Loucy (cell line): ENCODE measurements at regions not wholly inside any gene's neighbourhood (a gene's known extent, or its start where the extent isn't known, plus 50 kb on each side); places are given as distances from the start of the nearest gene placed in this dataset.
A peak's percentile ranks its signal among the peaks of the same experiment; 100 is the strongest.

Source experiments
- H2AFZ ChIP-seq: fragments of 200-600 bp; sonication (generic); 2 replicates; pipeline ENCODE4 v1.6.0; 2016; ENCODE audit warnings: antibody characterized with exemption, mild to moderate bottlenecking, low read length, moderate library complexity
- H3F3A ChIP-seq: fragments of 200-600 bp; 2 replicates; pipeline ENCODE4 v1.6.0; 2016; ENCODE audit warnings: antibody characterized with exemption, low read depth, mild to moderate bottlenecking
- H3K27me3 ChIP-seq: fragments of 200-600 bp; sonication (generic); 2 replicates; pipeline ENCODE4 v1.6.1; 2014; ENCODE audit warnings: low read length, mild to moderate bottlenecking; ENCODE audit not compliant: insufficient read depth, poor library complexity, severe bottlenecking
- H3K36me3 ChIP-seq: fragments of 200-600 bp; sonication (generic); 2 replicates; pipeline ENCODE4 v1.6.1; 2016; ENCODE audit warnings: low read length; ENCODE audit not compliant: insufficient read depth
- H3K4me1 ChIP-seq: fragments of 200-600 bp; sonication (generic); 2 replicates; pipeline ENCODE4 v1.5.1; 2014; ENCODE audit warnings: low read length, mild to moderate bottlenecking; ENCODE audit not compliant: insufficient read depth, poor library complexity, severe bottlenecking
- H3K4me2 ChIP-seq: fragments of 200-600 bp; sonication (generic); 2 replicates; pipeline ENCODE4 v1.6.0; 2014; ENCODE audit warnings: antibody characterized with exemption, low read length, low read depth, mild to moderate bottlenecking; ENCODE audit not compliant: poor library complexity, severe bottlenecking
- H3K4me3 ChIP-seq: fragments of 200-600 bp; sonication (generic); 2 replicates; pipeline ENCODE4 v1.5.1; 2014; ENCODE audit warnings: low read length, mild to moderate bottlenecking, mixed read lengths; ENCODE audit not compliant: poor library complexity, severe bottlenecking
- H3K79me2 ChIP-seq: fragments of 200-600 bp; sonication (generic); 2 replicates; pipeline ENCODE4 v1.6.1; 2014; ENCODE audit warnings: low read length; ENCODE audit not compliant: insufficient read depth
- H3K9ac ChIP-seq: fragments of 200-600 bp; sonication (generic); 2 replicates; pipeline ENCODE4 v1.6.0; 2014; ENCODE audit warnings: mild to moderate bottlenecking, low read depth, low read length, moderate library complexity; ENCODE audit not compliant: poor library complexity, severe bottlenecking
- H3K9me2 ChIP-seq: fragments of 200-600 bp; sonication (generic); replicated peaks from 2 replicates; pipeline ENCODE4 v1.6.1; 2016; ENCODE audit warnings: low read depth, low read length, mixed read lengths
- H3K9me3 ChIP-seq: fragments of 200-600 bp; sonication (generic); 2 replicates; pipeline ENCODE4 v1.6.1; 2014; ENCODE audit warnings: mild to moderate bottlenecking, antibody characterized with exemption, low read length, low read depth; ENCODE audit not compliant: insufficient read depth
- H4K20me1 ChIP-seq: fragments of 200-600 bp; sonication (generic); 2 replicates; pipeline ENCODE4 v1.6.0; 2014; ENCODE audit warnings: antibody characterized with exemption, low read length, mild to moderate bottlenecking; ENCODE audit not compliant: insufficient read depth, poor library complexity, severe bottlenecking
- EZH2phosphoT487 ChIP-seq: fragments of 200-600 bp; IDR thresholded peaks from 2 replicates; pipeline ENCODE4 v1.6.1; 2018; ENCODE audit warnings: antibody characterized with exemption, mild to moderate bottlenecking, moderate library complexity, borderline replicate concordance
- TF ChIP-seq, protein P1 (sequence below): fragments of 200-600 bp; sonication (generic); conservative IDR thresholded peaks from 2 replicates; pipeline ENCODE4 v1.5.1; 2014; ENCODE audit warnings: mild to moderate bottlenecking, antibody characterized with exemption, low read length

DNA sequence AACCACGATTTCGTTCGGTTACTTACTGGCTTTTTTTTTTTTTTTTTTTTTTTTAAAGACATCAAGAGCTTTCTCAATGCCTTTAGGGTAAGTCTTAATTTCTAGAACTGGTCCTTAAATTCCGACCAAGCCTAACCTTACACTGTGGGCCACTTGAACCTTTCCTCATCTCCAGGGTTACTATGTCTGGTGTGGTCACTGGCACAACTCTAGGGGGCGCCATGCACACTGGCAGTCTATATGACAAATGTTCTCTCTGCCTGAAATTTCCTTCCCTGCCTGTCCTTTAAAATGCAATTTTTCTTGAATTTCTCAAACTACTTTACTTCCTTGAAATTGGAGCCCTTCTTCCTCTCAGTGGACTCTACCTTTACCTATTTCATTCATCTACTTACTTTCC lies 227.4 kb downstream of the KLF5 start:
- no peaks in the 10 kb centered on the region for H3K4me1 ChIP-seq
- H2AFZ ChIP-seq = no peak overlapping the region
- H3K27me3 ChIP-seq = no peaks in the 10 kb centered on the region
- no peak for TF ChIP-seq EZH2phosphoT487
- TF ChIP-seq, protein P1, sequence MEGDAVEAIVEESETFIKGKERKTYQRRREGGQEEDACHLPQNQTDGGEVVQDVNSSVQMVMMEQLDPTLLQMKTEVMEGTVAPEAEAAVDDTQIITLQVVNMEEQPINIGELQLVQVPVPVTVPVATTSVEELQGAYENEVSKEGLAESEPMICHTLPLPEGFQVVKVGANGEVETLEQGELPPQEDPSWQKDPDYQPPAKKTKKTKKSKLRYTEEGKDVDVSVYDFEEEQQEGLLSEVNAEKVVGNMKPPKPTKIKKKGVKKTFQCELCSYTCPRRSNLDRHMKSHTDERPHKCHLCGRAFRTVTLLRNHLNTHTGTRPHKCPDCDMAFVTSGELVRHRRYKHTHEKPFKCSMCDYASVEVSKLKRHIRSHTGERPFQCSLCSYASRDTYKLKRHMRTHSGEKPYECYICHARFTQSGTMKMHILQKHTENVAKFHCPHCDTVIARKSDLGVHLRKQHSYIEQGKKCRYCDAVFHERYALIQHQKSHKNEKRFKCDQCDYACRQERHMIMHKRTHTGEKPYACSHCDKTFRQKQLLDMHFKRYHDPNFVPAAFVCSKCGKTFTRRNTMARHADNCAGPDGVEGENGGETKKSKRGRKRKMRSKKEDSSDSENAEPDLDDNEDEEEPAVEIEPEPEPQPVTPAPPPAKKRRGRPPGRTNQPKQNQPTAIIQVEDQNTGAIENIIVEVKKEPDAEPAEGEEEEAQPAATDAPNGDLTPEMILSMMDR = peak; percentile 41
- no peak overlapping the region for H3K9ac ChIP-seq
- H3K79me2 ChIP-seq = no peaks in the 10 kb centered on the region
- no peaks in the 10 kb centered on the region for H3F3A ChIP-seq
- no peaks in the 10 kb centered on the region for H4K20me1 ChIP-seq
- H3K9me2 ChIP-seq = no peaks in the 10 kb centered on the region
- no peaks in the 10 kb centered on the region for H3K36me3 ChIP-seq
- no peak overlapping the region for H3K4me3 ChIP-seq
- H3K9me3 ChIP-seq = no peaks in the 10 kb centered on the region
- no peak overlapping the region for H3K4me2 ChIP-seq

DNA sequence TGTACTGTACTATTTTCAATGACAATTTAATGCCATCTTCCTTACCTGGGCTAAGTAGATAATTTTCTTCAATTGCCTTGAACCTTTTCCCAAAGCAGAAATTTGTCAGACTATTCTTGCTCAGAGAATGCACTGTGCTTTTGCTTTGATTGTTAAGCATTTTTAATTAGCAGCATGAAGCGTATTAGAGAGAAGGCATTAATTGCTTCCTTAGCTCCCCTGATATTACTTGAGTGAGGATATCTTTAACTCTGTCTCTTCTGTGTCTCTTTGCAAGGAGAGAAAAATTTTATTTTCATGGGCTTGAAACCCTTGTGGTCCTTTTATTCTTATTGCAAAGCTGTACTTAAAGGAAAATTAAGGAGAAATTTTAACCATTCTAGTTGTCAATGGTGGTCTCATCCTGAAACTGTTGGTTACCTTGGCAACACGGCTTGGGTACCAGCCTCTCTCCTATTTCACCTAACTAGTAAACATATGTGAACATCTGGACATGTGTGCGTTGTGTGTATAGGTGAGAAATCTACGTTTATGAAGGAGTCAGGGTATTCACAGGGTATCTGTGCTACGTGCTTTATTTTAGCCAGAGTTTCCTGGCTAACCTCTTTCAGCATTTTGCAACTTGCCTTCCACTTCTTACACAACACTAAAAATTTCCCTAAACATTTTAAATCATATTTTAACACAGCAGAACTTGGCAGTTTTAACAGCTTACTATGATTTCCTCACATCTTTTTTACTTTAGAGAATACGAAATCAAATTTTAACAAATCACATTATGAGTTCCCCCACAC lies 225.5 kb downstream of the KLF5 start:
- H3F3A ChIP-seq = no peaks in the 10 kb centered on the region
- no peak overlapping the region for H3K4me2 ChIP-seq
- no peaks in the 10 kb centered on the region for H3K79me2 ChIP-seq
- H3K9me2 ChIP-seq = no peaks in the 10 kb centered on the region
- no peaks in the 10 kb centered on the region for H3K27me3 ChIP-seq
- no peak overlapping the region for H2AFZ ChIP-seq
- H3K4me3 ChIP-seq = no peak overlapping the region
- H4K20me1 ChIP-seq = no peaks in the 10 kb centered on the region
- H3K36me3 ChIP-seq = no peaks in the 10 kb centered on the region
- no peaks in the 10 kb centered on the region for H3K4me1 ChIP-seq
- H3K9me3 ChIP-seq = no peaks in the 10 kb centered on the region
- no peak overlapping the region for H3K9ac ChIP-seq
- TF ChIP-seq, protein P1 = no peak
- TF ChIP-seq EZH2phosphoT487 = no peak

DNA sequence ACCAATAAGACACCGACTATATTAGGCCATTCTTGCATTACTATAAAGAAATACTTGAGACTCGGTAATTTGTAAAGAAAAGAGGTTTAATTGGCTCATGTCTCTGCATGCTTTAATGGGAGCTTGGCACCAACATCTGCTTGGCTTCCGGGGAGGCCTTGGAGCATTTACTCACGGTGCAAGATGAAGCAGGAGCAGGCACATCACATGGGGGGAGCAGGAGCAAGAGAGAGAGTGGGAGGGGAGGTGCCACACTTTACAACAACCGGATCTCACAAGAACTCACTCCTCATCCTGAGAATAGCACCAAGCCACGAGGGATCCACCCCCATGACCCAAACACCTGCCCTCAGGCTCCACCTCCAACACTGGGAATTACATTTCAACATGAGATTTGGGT lies 224.8 kb downstream of the KLF5 start:
- H3K9me2 ChIP-seq = no peaks in the 10 kb centered on the region
- no peaks in the 10 kb centered on the region for H3K27me3 ChIP-seq
- H3K4me1 ChIP-seq = no peaks in the 10 kb centered on the region
- H3K4me3 ChIP-seq = no peak overlapping the region
- H3K4me2 ChIP-seq = no peak overlapping the region
- no peak overlapping the region for H3K9ac ChIP-seq
- no peaks in the 10 kb centered on the region for H3K9me3 ChIP-seq
- H3F3A ChIP-seq = no peaks in the 10 kb centered on the region
- H3K79me2 ChIP-seq = no peaks in the 10 kb centered on the region
- H2AFZ ChIP-seq = no peak overlapping the region
- no peaks in the 10 kb centered on the region for H4K20me1 ChIP-seq
- TF ChIP-seq, protein P1 = no peak
- no peak for TF ChIP-seq EZH2phosphoT487
- H3K36me3 ChIP-seq = no peaks in the 10 kb centered on the region
